ENCODE measurements at regions not wholly inside any gene's neighbourhood (a gene's known extent, or its start where the extent isn't known, plus 50 kb on each side); places are given as distances from the start of the nearest gene placed in this dataset.

GRCh38 chr22:27568265-27568664 lies 233.3 kb downstream of the MN1 start:
- DNase-seq (ENCODE audit: insufficient read length, low spot score), result no peak
- TF ChIP-seq POLR2A (IDR thresholded peaks at IDR 0.05; ENCODE audit: low read depth, low read length), result no peak
- no peak for FAIRE-seq

- DNase-seq (ENCODE audit: insufficient read length, low spot score) (no peak), FAIRE-seq (no peak)
- TF ChIP-seq POLR2A (IDR thresholded peaks at IDR 0.05; ENCODE audit: low read depth, low read length), result no peak
These were observed 229.9 kb downstream of the MN1 start for GRCh38 chr22:27571463-27572277.

GRCh38 chr22:27572278-27572666 lies 229.3 kb downstream of the MN1 start:
- DNase-seq (ENCODE audit: insufficient read length, low spot score) (no peak), FAIRE-seq (no peak)
- no peak for TF ChIP-seq POLR2A (IDR thresholded peaks at IDR 0.05; ENCODE audit: low read depth, low read length)

GRCh38 chr22:27573280-27574001 lies 228.1 kb downstream of the MN1 start:
- no peak for DNase-seq (ENCODE audit: insufficient read length, low spot score)
- TF ChIP-seq POLR2A (IDR thresholded peaks at IDR 0.05; ENCODE audit: low read depth, low read length), result no peak
- FAIRE-seq, result no peak

GRCh38 chr22:27574002-27574366 lies 227.6 kb downstream of the MN1 start:
- FAIRE-seq (no peak), DNase-seq (ENCODE audit: insufficient read length, low spot score) (no peak)
- TF ChIP-seq POLR2A (IDR thresholded peaks at IDR 0.05; ENCODE audit: low read depth, low read length), result no peak

- TF ChIP-seq POLR2A (IDR thresholded peaks at IDR 0.05; ENCODE audit: low read depth, low read length), result no peak
- DNase-seq (ENCODE audit: insufficient read length, low spot score) (no peak), FAIRE-seq (no peak)
These were observed 226.9 kb downstream of the MN1 start for GRCh38 chr22:27574651-27575050.

- TF ChIP-seq POLR2A (IDR thresholded peaks at IDR 0.05; ENCODE audit: low read depth, low read length), result no peak
- FAIRE-seq (no peak), DNase-seq (ENCODE audit: insufficient read length, low spot score) (no peak)
These were observed 226.2 kb downstream of the MN1 start for GRCh38 chr22:27575348-27575747.

GRCh38 chr22:27576413-27576812 lies 225.1 kb downstream of the MN1 start:
- FAIRE-seq (no peak), DNase-seq (ENCODE audit: insufficient read length, low spot score) (no peak)
- TF ChIP-seq POLR2A (IDR thresholded peaks at IDR 0.05; ENCODE audit: low read depth, low read length), result no peak

- no peak for TF ChIP-seq POLR2A (IDR thresholded peaks at IDR 0.05; ENCODE audit: low read depth, low read length)
- DNase-seq (ENCODE audit: insufficient read length, low spot score), result no peak
These were observed 224.6 kb downstream of the MN1 start for GRCh38 chr22:27576815-27577573.

GRCh38 chr22:27577574-27577969 lies 224.0 kb downstream of the MN1 start:
- DNase-seq (ENCODE audit: insufficient read length, low spot score) (no peak), FAIRE-seq (no peak)
- no peak for TF ChIP-seq POLR2A (IDR thresholded peaks at IDR 0.05; ENCODE audit: low read depth, low read length)

More at GRCh38 chr22:27576815-27577573, 224.6 kb downstream of the MN1 start:
- FAIRE-seq, result no peak

- FAIRE-seq (no peak), DNase-seq (ENCODE audit: insufficient read length, low spot score) (no peak)
- TF ChIP-seq POLR2A (IDR thresholded peaks at IDR 0.05; ENCODE audit: low read depth, low read length), result no peak
These were observed 222.5 kb downstream of the MN1 start for GRCh38 chr22:27578937-27579617.

GRCh38 chr22:27580311-27580897 lies 221.2 kb downstream of the MN1 start:
- TF ChIP-seq POLR2A (IDR thresholded peaks at IDR 0.05; ENCODE audit: low read depth, low read length), result no peak
- DNase-seq (ENCODE audit: insufficient read length, low spot score) (peak; percentile 27), FAIRE-seq (no peak)

GRCh38 chr22:27581236-27581635 lies 220.3 kb downstream of the MN1 start:
- DNase-seq (ENCODE audit: insufficient read length, low spot score) (no peak), FAIRE-seq (no peak)
- TF ChIP-seq POLR2A (IDR thresholded peaks at IDR 0.05; ENCODE audit: low read depth, low read length), result no peak
